H9 (cell line): ENCODE measurements at regions not wholly inside any gene's neighbourhood (a gene's known extent, or its start where the extent isn't known, plus 50 kb on each side); places are given as distances from the start of the nearest gene placed in this dataset.

Experiments used
- DNase-seq: peaks from one replicate; pipeline ENCODE4 v3.0.0-alpha.2; 2017
- H2AFZ ChIP-seq: one replicate; pipeline ENCODE4 v1.6.1; 2013; ENCODE audit warnings: mild to moderate bottlenecking, low read length, control low read depth, moderate library complexity
- H2AK5ac ChIP-seq: 2 replicates; pipeline ENCODE4 v1.6.1; 2013; ENCODE audit warnings: low read length, control low read depth, mixed read lengths; ENCODE audit not compliant: insufficient read length
- H2BK120ac ChIP-seq: one replicate; pipeline ENCODE4 v1.6.1; 2013; ENCODE audit warnings: low read depth, mild to moderate bottlenecking, low read length, control low read depth, inconsistent platforms; ENCODE audit not compliant: poor library complexity, severe bottlenecking
- H2BK12ac ChIP-seq: 2 replicates; pipeline ENCODE4 v1.6.1; 2013; ENCODE audit warnings: low read length, control low read depth, mixed read lengths, low read depth; ENCODE audit not compliant: insufficient read length
- H2BK15ac ChIP-seq: 2 replicates; pipeline ENCODE4 v1.6.1; 2013; ENCODE audit warnings: low read depth, low read length, control low read depth
- H2BK20ac ChIP-seq: one replicate; pipeline ENCODE4 v1.6.1; 2013; ENCODE audit warnings: low read depth, mild to moderate bottlenecking, low read length, control low read depth, inconsistent platforms; ENCODE audit not compliant: poor library complexity, severe bottlenecking
- H2BK5ac ChIP-seq: 2 replicates; pipeline ENCODE4 v1.6.1; 2013; ENCODE audit warnings: low read length, control low read depth, mixed read lengths; ENCODE audit not compliant: insufficient read length
- H3K14ac ChIP-seq: 2 replicates; pipeline ENCODE4 v1.6.1; 2013; ENCODE audit warnings: low read length, control low read depth; ENCODE audit not compliant: insufficient read depth
- H3K18ac ChIP-seq: 2 replicates; pipeline ENCODE4 v1.6.1; 2013; ENCODE audit warnings: low read depth, mild to moderate bottlenecking, mixed read lengths, low read length, control low read depth; ENCODE audit not compliant: insufficient read length
- H3K23ac ChIP-seq: 2 replicates; pipeline ENCODE4 v1.6.1; 2013; ENCODE audit warnings: low read length, control low read depth, mixed read lengths, low read depth; ENCODE audit not compliant: insufficient read length
- H3K23me2 ChIP-seq: 2 replicates; pipeline ENCODE4 v1.6.1; 2013; ENCODE audit warnings: low read depth, mild to moderate bottlenecking, mixed read lengths, low read length, control low read depth; ENCODE audit not compliant: insufficient read length, poor library complexity, severe bottlenecking
- H3K27ac ChIP-seq: 2 replicates; pipeline ENCODE4 v1.5.1; 2013; ENCODE audit warnings: low read length, control low read depth, mixed read lengths, low read depth; ENCODE audit not compliant: insufficient read length
- H3K27me3 ChIP-seq: 2 replicates; pipeline ENCODE4 v1.6.1; 2013; ENCODE audit warnings: low read length, control low read depth, inconsistent platforms; ENCODE audit not compliant: insufficient read depth
- H3K4ac ChIP-seq: 2 replicates; pipeline ENCODE4 v1.6.1; 2013; ENCODE audit warnings: low read depth, mild to moderate bottlenecking, control low read depth, inconsistent platforms, low read length, moderate library complexity
- H3K4me1 ChIP-seq: 2 replicates; pipeline ENCODE4 v1.6.1; 2013; ENCODE audit warnings: low read length, control low read depth, inconsistent platforms; ENCODE audit not compliant: insufficient read depth
- H3K4me2 ChIP-seq: 2 replicates; pipeline ENCODE4 v1.6.1; 2013; ENCODE audit warnings: low read length, control low read depth, mixed read lengths; ENCODE audit not compliant: insufficient read length, insufficient read depth
- H3K56ac ChIP-seq: 2 replicates; pipeline ENCODE4 v1.6.1; 2013; ENCODE audit warnings: low read depth, mild to moderate bottlenecking, mixed read lengths, low read length, control low read depth; ENCODE audit not compliant: insufficient read length
- H3K79me1 ChIP-seq: 2 replicates; pipeline ENCODE4 v1.6.1; 2013; ENCODE audit warnings: low read depth, mild to moderate bottlenecking, moderate library complexity, low read length, control low read depth, inconsistent platforms; ENCODE audit not compliant: insufficient read depth, poor library complexity, severe bottlenecking
- H3K79me2 ChIP-seq: 2 replicates; pipeline ENCODE4 v1.6.1; 2013; ENCODE audit warnings: low read length, control low read depth, inconsistent platforms; ENCODE audit not compliant: insufficient read depth
- H3K9ac ChIP-seq: 2 replicates; pipeline ENCODE4 v1.6.1; 2013; ENCODE audit warnings: low read length, control low read depth, mixed read lengths; ENCODE audit not compliant: insufficient read length; ENCODE audit errors: extremely low read depth
- H3K9me3 ChIP-seq: one replicate; pipeline ENCODE4 v1.6.1; 2013; ENCODE audit warnings: low read depth, low read length, inconsistent platforms; ENCODE audit not compliant: control insufficient read depth
- H3T11ph ChIP-seq: one replicate; pipeline ENCODE4 v1.6.1; 2013; ENCODE audit warnings: mild to moderate bottlenecking, low read length, control low read depth, inconsistent platforms
- H4K20me1 ChIP-seq: one replicate; pipeline ENCODE4 v1.6.1; 2013; ENCODE audit not compliant: control insufficient read depth, insufficient read length, insufficient read depth
- H4K5ac ChIP-seq: 2 replicates; pipeline ENCODE4 v1.6.1; 2013; ENCODE audit warnings: low read depth, mild to moderate bottlenecking, mixed read lengths, low read length, control low read depth; ENCODE audit not compliant: insufficient read length
- H4K8ac ChIP-seq: replicated peaks from 2 replicates; pipeline ENCODE4 v1.6.1; 2013; ENCODE audit warnings: low read length, control low read depth, mixed read lengths, low read depth; ENCODE audit not compliant: insufficient read length
- H4K91ac ChIP-seq: 2 replicates; pipeline ENCODE4 v1.6.1; 2013; ENCODE audit warnings: low read depth, mild to moderate bottlenecking, moderate library complexity, mixed read lengths, low read length, control low read depth; ENCODE audit not compliant: insufficient read length
- H3K27ac Mint-ChIP-seq, 3 experiments: 2 replicates in 2 of 3; 3 replicates in 1 of 3; pipeline ENCODE4 v1.8.0; 2020 to 2021; ENCODE audit warnings: mixed read lengths in 3 of 3, mild to moderate bottlenecking in 1 of 3, moderate library complexity in 1 of 3
- H3K27me3 Mint-ChIP-seq: 2 replicates; pipeline ENCODE4 v1.8.0; 2021; ENCODE audit warnings: low read depth, mild to moderate bottlenecking, moderate library complexity, mixed read lengths
- H3K36me3 Mint-ChIP-seq, 3 experiments: 2 replicates in 2 of 3; 3 replicates in 1 of 3; pipeline ENCODE4 v1.8.0; 2020 to 2021; ENCODE audit warnings: low read depth in 3 of 3, mixed read lengths in 3 of 3; ENCODE audit not compliant: insufficient read depth in 1 of 3
- H3K4me1 Mint-ChIP-seq, 2 experiments: 2 replicates each; pipeline ENCODE4 v1.8.0; 2020; ENCODE audit warnings: mixed read lengths in 2 of 2
- H3K4me3 Mint-ChIP-seq, 2 experiments: 2 replicates in 1 of 2; 3 replicates in 1 of 2; pipeline ENCODE4 v1.8.0; 2020 to 2021; ENCODE audit warnings: mild to moderate bottlenecking in 2 of 2, mixed read lengths in 2 of 2, moderate library complexity in 1 of 2
- H3K9me3 Mint-ChIP-seq, 2 experiments: 2 replicates in 1 of 2; 3 replicates in 1 of 2; pipeline ENCODE4 v1.8.0; 2020; ENCODE audit warnings: mild to moderate bottlenecking in 2 of 2, mixed read lengths in 2 of 2, moderate library complexity in 1 of 2
- CTCF ChIP-seq: fragments of 200-600 bp; sonication (generic); conservative IDR thresholded peaks from 3 replicates; pipeline ENCODE4 v1.8.0; 2021; ENCODE audit warnings: antibody characterized with exemption, mild to moderate bottlenecking
- WGBS: extraction: QIAGEN DNeasy Blood & Tissue Kit; methylation state at CpG from one replicate; pipeline ENCODE4 v1.1.7; 2013; ENCODE audit warnings: missing lambda C conversion rate, low lambda C conversion rate, mixed read lengths; ENCODE audit not compliant: insufficient read length; ENCODE audit errors: extremely low coverage; 5-methylcytosine and 5-hydroxymethylcytosine counted together

GRCh38 chr5:97918057-97918456, 735.0 kb upstream of the RIOK2 start:
- no peak overlapping the region for H3K27ac ChIP-seq
- no peak overlapping the region for H3T11ph ChIP-seq
- Mint-ChIP-seq H3K4me1 (no peaks in the 10 kb centered on the region), H3K27me3 (no peaks in the 10 kb centered on the region), H3K4me3 (no peak overlapping the region), H3K36me3 (no peaks in the 10 kb centered on the region), H3K9me3 (no peaks in the 10 kb centered on the region), H3K27ac (no peak overlapping the region)
- no peak overlapping the region for H3K9ac ChIP-seq
- H2BK20ac ChIP-seq: no peak overlapping the region
- no peak overlapping the region for H3K18ac ChIP-seq
- H3K14ac ChIP-seq: no peak overlapping the region
- no peak overlapping the region for H2AK5ac ChIP-seq
- H3K23me2 ChIP-seq: no peaks in the 10 kb centered on the region
- no peak overlapping the region for H2BK5ac ChIP-seq
- H3K4ac ChIP-seq: no peak overlapping the region
- no peak overlapping the region for H3K4me2 ChIP-seq
- H3K27me3 ChIP-seq: no peaks in the 10 kb centered on the region
- no peak overlapping the region for H2AFZ ChIP-seq
- no peak overlapping the region for H4K8ac ChIP-seq
- H3K4me1 ChIP-seq: no peaks in the 10 kb centered on the region
- H3K79me1 ChIP-seq: no peaks in the 10 kb centered on the region
- DNase-seq: no peak
- H4K5ac ChIP-seq: no peak overlapping the region
- no peak overlapping the region for H3K23ac ChIP-seq
- H3K9me3 ChIP-seq: no peaks in the 10 kb centered on the region
- no peak for TF ChIP-seq CTCF
- H2BK12ac ChIP-seq: no peak overlapping the region
- no peak overlapping the region for H2BK120ac ChIP-seq
- H2BK15ac ChIP-seq: no peak overlapping the region
- no CpG with 5 or more reads among the region's 1 CpG for WGBS
- H3K56ac ChIP-seq: no peak overlapping the region
- no peak overlapping the region for H4K91ac ChIP-seq
- H4K20me1 ChIP-seq: no peaks in the 10 kb centered on the region
- H3K79me2 ChIP-seq: no peaks in the 10 kb centered on the region
